Colonic mucosa (tissue), 4 donors: ENCODE measurements at regions not wholly inside any gene's neighbourhood (a gene's known extent, or its start where the extent isn't known, plus 50 kb on each side); places are given as distances from the start of the nearest gene placed in this dataset.

ENCODE experiments used
- DNase-seq: peaks from one replicate; pipeline ENCODE4 v3.0.0-alpha.2; 2020
- H3K27ac ChIP-seq: fragments of 200-600 bp; one replicate; pipeline ENCODE4 v1.8.0; 2021
- H3K27me3 ChIP-seq: fragments of 200-600 bp; one replicate; pipeline ENCODE4 v1.8.0; 2021
- H3K36me3 ChIP-seq: fragments of 200-600 bp; one replicate; pipeline ENCODE4 v1.8.0; 2021
- H3K4me1 ChIP-seq: fragments of 200-600 bp; one replicate; pipeline ENCODE4 v1.8.0; 2021; ENCODE audit warnings: mild to moderate bottlenecking
- H3K4me3 ChIP-seq: fragments of 200-600 bp; one replicate; pipeline ENCODE4 v1.8.0; 2021
- H3K9ac ChIP-seq, 2 donors: one replicate each; pipeline ENCODE4 v1.7.0; 2013; ENCODE audit warnings: control low read depth in 2 of 2, low read depth in 2 of 2, low read length in 2 of 2
- H3K9me3 ChIP-seq: fragments of 200-600 bp; one replicate; pipeline ENCODE4 v1.8.0; 2021
- CTCF ChIP-seq: fragments of 200-600 bp; IDR thresholded peaks from one replicate; pipeline ENCODE4 v1.8.0; 2022; ENCODE audit warnings: antibody characterized with exemption, mild to moderate bottlenecking
- intact Hi-C: fragments of 100-400 bp; cut with DNase I; formaldehyde crosslinking; loops from one replicate; pipeline ENCODE4 v1.14.1; 2022
- donor health status: healthy.
- donor health status: DM: no; HTN: no; CAD: no.
- donor health status: DM: no; HTN: no; CAD: no.

GRCh38 chr1:106780066-106780465 is 276.4 kb upstream of the PRMT6 start:
- intact Hi-C loops, result no loop called here
- H3K27ac ChIP-seq, result no peak overlapping the region
- no peak overlapping the region for H3K4me3 ChIP-seq
- H3K9ac ChIP-seq, result no peak overlapping the region
- DNase-seq, result no peak
- H3K36me3 ChIP-seq, result no peaks in the 10 kb centered on the region
- no peak for TF ChIP-seq CTCF
- no peaks in the 10 kb centered on the region for H3K9me3 ChIP-seq
- no peaks in the 10 kb centered on the region for H3K4me1 ChIP-seq
- no peaks in the 10 kb centered on the region for H3K27me3 ChIP-seq

- no peaks in the 10 kb centered on the region for H3K4me1 ChIP-seq
- no peak for DNase-seq
- no peaks in the 10 kb centered on the region for H3K9me3 ChIP-seq
- no peaks in the 10 kb centered on the region for H3K27me3 ChIP-seq
- H3K27ac ChIP-seq, result no peak overlapping the region
- H3K36me3 ChIP-seq, result no peaks in the 10 kb centered on the region
- no peak overlapping the region for H3K9ac ChIP-seq
- H3K4me3 ChIP-seq, result no peak overlapping the region
- TF ChIP-seq CTCF, result no peak
- intact Hi-C loops, result no loop called here
Observed at GRCh38 chr1:106780806-106781569, 275.5 kb upstream of the PRMT6 start.

GRCh38 chr1:106785176-106785575 is 271.3 kb upstream of the PRMT6 start:
- intact Hi-C loops, result no loop called here
- H3K4me1 ChIP-seq, result no peaks in the 10 kb centered on the region
- TF ChIP-seq CTCF, result no peak
- H3K9ac ChIP-seq, result no peak overlapping the region
- no peak for DNase-seq
- no peak overlapping the region for H3K27ac ChIP-seq
- no peaks in the 10 kb centered on the region for H3K9me3 ChIP-seq
- H3K36me3 ChIP-seq, result no peaks in the 10 kb centered on the region
- no peaks in the 10 kb centered on the region for H3K27me3 ChIP-seq
- no peak overlapping the region for H3K4me3 ChIP-seq

- TF ChIP-seq CTCF, result no peak
Observed at GRCh38 chr1:106787520-106787919, 269.0 kb upstream of the PRMT6 start.

GRCh38 chr1:106789686-106790085 is 266.8 kb upstream of the PRMT6 start:
- Histone ChIP-seq H3K36me3 (no peaks in the 10 kb centered on the region), H3K27me3 (no peaks in the 10 kb centered on the region), H3K27ac (no peak overlapping the region), H3K9ac (no peak overlapping the region), H3K9me3 (no peaks in the 10 kb centered on the region), H3K4me3 (no peak overlapping the region), H3K4me1 (no peaks in the 10 kb centered on the region)
- intact Hi-C loops, result no loop called here
- TF ChIP-seq CTCF, result no peak
- DNase-seq, result no peak

More at GRCh38 chr1:106787520-106787919, 269.0 kb upstream of the PRMT6 start:
- DNase-seq, result no peak
- H3K4me3 ChIP-seq, result no peak overlapping the region
- H3K27ac ChIP-seq, result no peak overlapping the region
- H3K9ac ChIP-seq, result no peak overlapping the region
- no peaks in the 10 kb centered on the region for H3K4me1 ChIP-seq
- no peaks in the 10 kb centered on the region for H3K36me3 ChIP-seq
- H3K27me3 ChIP-seq, result no peaks in the 10 kb centered on the region
- intact Hi-C loops, result no loop called here
- no peaks in the 10 kb centered on the region for H3K9me3 ChIP-seq
